MM.1S (cell line): ENCODE measurements at regions not wholly inside any gene's neighbourhood (a gene's known extent, or its start where the extent isn't known, plus 50 kb on each side); places are given as distances from the start of the nearest gene placed in this dataset.

Experiments
- CTCF ChIP-seq: fragments of 300-600 bp; sonication (generic); IDR thresholded peaks from 2 replicates; pipeline ENCODE4 v1.5.1; 2016; ENCODE audit warnings: antibody characterized with exemption, low read length, mixed read lengths
- EZH2 ChIP-seq: fragments of 300-600 bp; sonication (generic); optimal IDR thresholded peaks from 2 replicates; pipeline ENCODE3; 2017; ENCODE audit warnings: low read depth, mild to moderate bottlenecking, antibody characterized with exemption, low read length, mixed read lengths
- EZH2phosphoT487 ChIP-seq: fragments of 300-600 bp; sonication (generic); IDR thresholded peaks from 2 replicates; pipeline ENCODE4 v1.6.1; 2018; ENCODE audit warnings: antibody characterized with exemption, low read length

- TF ChIP-seq CTCF (no peak), EZH2 (no peak), EZH2phosphoT487 (no peak)
Observed at GRCh38 chr5:28046596-28046995, 1008.2 kb upstream of the CDH9 start.
